NK-92 (cell line): ENCODE measurements at regions not wholly inside any gene's neighbourhood (a gene's known extent, or its start where the extent isn't known, plus 50 kb on each side); places are given as distances from the start of the nearest gene placed in this dataset.
"Not testable (repeated sequence)": the region's sequence is repeated elsewhere in the genome, so short reads cannot be mapped to it uniquely, and the experiment has no call there.

Experiments used
- DNase-seq: peaks from one replicate; lab custom pipeline; 2025; ENCODE audit not compliant: unreplicated experiment; lab: John Stamatoyannopoulos, UW

DNA sequence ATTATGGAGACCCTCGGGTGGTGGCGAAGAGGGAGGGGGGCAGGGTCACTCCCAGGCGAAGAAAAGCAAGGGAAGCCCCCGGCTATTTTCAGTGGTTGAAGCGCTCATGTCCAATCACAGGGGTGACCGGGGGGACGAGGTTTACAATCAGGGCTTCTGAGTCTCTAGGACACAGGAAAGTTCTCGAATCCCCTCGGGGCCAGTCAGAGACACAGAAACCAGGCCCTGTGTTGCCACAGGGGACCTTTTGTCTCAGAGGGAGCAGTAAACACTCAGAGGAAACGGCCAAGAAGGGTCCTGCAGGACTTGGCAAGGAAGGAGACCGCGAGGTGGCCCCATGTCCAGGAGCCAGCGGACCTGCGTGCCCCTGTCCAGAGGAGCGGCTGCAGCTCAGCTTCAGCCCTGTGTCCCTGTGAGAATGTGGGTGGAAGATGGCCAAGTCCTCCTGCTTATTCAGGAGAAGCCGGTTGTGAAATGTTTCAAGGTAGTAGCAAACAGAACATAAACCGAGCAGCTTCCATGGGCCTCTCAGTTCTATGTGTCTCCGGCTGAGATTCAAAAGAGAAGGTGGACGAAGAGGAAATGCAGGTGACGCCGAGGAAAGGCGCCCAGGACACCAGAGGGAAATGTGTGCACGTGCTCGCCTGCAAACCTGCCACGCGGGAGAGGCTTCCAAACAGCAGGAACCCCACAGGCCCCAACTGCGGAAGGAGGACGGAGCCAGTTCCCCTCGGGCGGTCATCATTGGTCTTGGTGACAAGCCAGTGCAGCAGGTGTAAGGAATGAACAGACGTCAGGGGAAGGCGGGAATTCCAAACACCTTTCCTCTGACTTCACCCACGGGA lies 357.6 kb downstream of the BRD1 start:
- DNase-seq: no peak

DNA sequence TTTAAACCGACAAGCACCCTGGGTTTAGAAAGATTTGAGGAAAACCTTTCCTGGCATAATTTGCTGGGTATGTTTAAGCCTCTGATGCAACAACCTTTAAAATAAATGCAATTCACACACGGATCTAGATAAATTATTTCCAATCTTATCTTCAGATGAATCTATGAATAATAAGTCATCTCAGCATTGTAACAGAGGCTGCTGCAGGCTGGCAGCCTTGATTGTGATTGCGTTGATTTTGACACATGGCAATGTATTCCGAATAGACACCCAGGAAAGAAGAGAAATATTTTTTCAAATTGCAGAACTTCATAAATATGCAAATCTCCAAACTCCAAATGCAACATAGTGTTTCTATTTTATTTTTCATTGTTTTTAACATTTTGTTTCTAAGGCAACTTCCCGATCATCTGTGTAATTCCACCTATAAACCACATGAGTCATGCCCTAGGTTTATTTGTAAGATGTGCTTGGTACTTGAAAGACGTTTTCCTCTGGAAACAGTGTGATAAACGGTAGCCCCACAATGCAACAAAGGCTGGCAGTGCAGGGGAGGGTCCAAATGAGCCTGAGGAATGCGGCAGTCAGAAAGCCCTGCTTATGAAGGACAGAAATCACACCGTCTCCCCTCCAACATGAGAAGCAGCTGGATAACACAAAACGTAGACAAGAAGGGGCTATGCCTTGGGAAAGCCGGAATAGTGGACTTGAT lies 359.0 kb downstream of the BRD1 start:
- no peak for DNase-seq

DNA sequence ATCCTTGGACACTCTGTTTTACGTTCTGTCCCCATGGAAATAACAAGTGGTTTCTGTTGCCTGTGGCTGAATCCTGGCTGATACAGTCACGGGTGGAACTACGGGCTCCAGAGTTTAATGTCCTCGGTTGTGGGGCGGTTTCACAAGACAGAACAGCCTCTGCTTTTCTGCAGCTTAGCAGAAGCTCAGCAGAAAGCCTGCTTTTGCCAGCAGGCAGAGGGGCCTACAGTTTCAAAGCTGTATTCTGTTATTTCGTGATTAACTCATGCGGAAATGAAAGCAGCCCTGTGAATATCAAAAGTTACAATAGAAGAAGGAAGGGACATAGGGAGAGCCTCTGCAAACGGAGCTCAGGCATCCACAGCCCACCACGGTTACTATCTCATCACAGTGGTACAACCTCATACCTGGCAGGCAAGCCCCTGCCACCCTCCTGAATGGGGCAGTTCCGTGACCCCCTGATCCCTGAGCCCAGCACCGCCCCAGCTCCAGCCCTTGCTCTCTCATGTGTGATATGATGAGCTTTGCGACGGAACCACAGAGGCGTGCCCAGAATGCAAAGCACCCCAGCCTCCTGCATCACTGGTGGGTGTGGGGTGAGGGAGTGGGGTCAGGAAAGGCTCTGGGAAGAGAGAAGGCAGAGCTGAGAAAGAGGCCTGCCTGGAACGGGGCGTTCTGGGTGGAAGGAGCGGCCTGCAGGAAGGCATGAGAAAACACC lies 360.6 kb downstream of the BRD1 start:
- no peak for DNase-seq

DNA sequence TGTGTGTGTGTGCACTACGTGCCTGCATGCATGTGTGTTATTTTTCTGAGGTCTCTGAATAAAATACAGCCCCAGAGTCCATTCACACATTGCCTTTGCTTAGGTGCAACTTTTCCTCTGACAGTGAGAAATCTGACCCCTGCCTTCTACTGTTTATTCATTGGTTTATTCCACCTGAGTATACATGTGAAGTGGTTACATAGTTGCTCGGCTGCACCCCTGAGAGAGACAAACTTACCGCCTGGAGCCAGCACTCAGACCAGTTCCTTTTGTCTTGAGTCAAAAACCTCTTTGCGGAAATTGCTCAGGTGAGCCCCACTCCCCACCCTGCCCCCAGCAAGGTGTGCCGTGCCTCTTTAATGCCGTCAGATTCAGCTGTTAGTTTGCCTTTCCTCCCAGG lies 363.6 kb downstream of the BRD1 start:
- DNase-seq: no peak

DNA sequence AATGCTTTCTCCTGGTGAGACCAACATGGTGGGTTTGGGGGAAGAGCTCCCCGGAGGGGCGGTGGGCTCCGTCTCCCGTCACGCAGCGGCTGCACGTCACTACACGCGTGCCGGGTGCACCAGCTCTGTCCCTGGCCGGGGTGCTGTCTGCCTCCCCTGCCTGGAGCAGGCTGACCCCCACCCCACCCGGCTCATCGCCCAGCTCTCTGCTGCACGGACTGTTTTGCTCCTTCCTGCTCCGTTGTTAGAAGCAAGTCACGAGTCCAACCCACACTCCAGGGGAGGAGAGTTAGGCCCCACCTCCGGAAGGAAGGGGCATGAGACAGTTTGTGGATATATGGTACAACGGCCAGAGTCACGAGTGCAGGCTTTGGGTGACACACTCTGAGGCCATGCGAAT lies 364.9 kb downstream of the BRD1 start:
- no peak for DNase-seq

DNA sequence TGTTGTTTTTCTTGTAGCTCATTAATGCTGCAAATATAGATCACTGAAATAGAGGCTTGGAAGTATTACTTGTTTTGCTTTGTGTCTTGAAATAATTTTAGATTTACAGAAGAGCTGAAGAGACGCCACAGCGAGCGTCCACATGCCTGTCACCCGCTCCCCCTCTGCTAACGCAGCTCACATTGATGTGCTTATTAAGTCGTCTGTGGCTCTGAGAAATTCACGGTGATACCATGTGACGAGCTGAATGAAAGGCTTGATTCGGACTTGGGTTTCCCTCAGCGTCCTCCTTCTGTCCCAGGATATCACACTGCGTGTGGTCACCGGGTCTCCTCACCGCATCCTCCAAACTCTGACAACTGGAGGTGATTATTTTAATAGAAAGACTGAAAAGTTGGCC lies 365.4 kb downstream of the BRD1 start:
- DNase-seq: no peak

DNA sequence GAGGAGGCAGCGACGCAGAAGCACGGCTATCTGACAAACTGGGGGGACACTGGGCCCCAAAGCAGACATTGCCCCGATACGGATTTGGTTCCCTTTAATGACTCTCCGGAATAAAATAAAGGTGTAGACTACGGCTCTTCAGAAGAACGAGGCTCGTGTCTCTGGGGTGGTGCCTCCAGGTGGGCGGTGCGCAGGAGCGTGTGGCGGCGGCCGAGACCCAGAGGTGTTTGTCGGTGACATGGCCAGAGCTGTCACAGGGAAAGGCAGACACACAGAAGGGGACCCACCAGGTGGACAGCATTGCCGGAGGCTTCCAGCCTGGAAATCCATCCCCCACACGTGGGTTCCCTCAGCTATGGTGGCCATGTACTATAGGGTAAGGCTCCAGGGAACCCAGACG lies 366.0 kb downstream of the BRD1 start:
- no peak for DNase-seq

DNA sequence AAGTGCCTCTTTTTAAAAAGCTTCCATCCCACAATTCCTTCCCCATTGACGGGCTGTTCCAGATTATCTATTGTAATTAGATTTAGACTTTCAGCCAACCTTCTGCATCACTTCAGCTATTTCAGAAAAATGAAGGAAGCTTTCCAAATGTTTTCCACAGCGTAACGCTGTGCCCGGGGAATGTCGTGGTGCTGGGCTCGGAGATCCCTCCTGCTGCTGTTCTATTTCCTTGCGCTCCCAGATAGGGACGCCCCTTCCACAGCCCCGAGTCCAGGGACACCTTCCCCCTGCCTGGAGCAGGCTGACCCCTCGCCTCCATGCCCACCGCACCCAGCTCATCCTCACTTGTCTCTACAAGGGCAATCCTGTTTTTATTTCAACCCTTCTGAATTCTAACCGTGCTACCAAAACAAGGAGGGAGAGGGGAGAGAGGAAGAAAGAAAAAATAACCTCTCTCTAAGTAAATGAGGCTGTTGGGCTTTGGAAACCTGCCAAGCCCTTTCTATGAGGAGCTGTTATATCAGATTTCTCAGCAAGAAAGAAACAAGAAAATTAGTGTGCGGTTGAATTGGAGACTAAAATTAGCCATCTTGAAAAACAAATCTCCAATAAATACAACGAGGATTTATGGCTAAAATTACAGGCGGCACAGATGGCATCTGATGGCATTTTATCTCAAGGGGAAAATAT lies 366.9 kb downstream of the BRD1 start:
- no peak for DNase-seq

DNA sequence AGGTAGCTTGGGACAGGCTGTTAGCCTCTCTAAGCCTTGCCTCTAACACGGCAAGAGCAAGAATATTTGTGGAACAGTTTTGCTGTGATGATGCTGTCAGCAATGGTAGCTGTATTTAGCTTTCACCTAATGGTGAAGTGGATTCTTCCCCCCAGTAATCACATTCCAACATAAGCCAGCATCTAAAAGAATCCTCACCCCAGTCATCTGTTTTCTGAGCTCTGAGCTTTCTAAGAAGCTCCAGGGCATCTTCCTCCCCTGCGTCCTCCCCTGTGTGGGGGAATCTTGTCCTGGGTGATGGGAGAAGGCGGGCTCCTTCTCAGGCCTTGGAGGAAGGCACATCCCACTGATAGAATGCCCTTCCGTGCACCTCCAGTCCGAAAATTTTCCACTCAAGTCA lies 367.6 kb downstream of the BRD1 start:
- no peak for DNase-seq

DNA sequence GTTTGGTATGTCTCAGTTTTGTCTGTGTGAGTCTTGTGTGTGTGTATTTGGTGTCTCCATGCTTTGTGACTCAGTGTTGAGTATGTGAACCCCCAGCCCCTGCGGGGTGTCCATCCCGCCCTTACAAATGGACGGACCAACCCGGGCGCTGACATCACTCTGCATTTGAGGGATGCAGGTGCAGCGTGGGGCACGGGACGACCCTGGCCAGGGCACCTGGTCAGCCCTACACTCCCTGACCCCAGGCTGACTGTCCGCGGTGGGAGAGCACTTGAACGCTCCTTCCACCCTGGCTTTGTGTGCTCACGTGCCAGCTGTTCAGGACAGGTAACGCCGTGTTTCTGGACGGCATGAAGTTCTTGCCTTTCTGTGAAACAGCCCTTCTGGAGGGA lies 369.0 kb downstream of the BRD1 start:
- DNase-seq: no peak

DNA sequence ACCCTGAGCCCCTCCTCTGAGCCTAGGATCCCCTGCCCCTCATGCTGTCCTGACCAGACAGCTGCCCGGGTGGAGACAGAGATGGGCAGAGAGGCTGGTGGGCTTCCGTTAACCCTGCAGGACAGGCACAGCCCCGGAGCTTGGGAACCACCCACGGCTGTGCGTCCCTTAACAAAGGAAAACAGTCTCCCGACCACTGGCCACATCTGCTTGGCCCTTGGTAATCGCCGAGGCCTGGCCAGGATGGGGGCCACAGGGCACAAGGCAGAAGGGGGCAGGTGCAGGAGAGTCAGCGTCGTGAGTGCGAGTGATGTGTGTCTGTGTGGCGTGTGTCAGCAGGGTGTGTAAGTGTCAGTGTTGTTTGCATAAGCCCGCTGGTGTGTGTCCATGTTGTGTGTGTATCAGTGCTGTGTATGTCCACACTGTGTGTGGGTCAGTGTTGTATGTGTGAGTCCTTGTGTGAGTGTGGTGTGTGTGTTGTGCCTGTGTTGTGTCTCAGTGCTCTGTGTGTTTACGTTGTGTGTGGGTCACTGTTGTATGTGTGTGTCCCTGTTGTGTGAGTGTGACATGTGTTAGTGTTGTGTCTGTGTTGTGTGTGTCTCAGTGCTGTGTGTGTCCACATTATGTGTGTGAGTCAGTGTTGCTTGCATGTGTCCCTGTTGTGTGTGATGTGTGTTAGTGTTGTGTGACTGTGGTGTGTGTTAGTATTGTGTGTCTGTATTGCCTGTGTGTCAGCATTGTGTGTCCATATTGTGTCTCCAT lies 369.5 kb downstream of the BRD1 start:
- no peak for DNase-seq

DNA sequence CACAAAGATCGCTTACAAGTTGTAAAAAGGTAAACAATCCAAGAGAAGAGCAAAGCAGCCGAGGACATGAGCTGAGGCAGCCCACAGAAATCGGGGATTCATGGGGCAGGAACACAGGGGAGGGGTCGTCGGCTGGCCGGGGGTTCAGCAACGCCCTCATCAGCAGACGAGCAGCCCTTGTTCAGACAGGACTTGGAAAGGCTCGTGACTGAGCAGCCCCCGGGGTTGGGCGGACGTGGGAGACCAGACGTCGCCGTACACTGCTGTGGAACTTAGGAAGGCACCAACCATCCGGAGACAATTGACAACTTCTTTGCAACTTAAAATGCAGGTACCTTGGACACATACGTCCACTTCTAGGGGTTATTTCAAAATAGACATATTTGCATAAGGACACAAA lies 370.5 kb downstream of the BRD1 start:
- no peak for DNase-seq

DNA sequence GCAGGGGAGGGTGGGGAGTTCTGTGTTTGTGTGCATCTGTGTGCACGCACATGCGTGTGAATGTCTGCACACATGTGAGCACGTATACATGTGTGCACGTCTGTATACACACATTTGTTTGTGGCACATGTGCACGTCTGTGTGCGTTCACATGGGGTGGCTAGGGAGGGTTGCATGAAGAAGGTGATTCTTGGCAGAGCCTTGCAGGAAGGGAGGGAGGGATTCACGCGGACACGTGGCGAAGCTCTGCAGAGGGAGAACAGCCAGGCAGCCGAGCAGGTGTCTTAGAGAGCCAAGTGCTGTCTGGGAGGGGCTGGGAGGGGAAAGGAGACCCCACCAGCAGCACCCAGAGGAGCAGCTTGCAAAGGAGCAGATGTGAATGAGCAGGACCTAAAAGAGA lies 372.1 kb downstream of the BRD1 start:
- no peak for DNase-seq

DNA sequence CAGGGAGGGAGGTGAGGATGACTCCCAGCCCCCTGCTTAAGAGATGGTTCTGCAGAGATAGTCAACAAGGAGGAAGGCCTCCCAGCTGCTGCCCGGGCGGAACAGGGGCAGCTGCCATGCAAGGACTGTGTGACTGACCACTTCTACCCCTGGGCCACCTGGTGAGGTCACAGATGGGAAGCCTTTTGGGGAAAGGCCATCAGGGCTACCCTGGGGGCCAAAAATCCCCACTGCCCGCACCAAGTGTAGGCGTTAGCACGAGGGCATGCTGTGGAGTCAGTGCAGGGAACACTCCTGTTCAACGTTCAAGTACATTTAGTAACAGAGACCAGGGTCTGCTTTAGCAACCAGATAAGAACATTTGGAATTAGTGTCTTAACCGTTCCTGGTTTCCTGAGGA lies 372.9 kb downstream of the BRD1 start:
- DNase-seq: no peak

DNA sequence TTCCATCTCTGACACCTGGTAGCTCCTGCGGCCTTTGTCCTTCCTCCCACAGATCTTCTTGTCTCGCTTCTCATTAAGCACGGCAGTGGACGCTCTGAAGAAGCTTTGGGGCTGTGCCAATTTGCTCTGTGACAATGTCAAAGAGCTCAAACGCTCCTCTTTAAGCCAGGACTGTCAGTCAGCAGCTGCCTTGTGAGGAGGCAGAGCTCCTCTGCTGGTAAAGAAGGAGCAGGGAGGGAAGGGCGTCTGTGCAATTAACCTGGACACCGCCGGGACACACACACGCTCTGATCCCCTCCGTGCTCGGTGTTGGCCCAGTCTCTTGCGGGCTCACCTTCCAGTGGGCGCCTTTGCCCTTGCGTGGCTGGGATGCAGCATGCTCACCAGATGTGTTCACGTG lies 373.9 kb downstream of the BRD1 start:
- no peak for DNase-seq

DNA sequence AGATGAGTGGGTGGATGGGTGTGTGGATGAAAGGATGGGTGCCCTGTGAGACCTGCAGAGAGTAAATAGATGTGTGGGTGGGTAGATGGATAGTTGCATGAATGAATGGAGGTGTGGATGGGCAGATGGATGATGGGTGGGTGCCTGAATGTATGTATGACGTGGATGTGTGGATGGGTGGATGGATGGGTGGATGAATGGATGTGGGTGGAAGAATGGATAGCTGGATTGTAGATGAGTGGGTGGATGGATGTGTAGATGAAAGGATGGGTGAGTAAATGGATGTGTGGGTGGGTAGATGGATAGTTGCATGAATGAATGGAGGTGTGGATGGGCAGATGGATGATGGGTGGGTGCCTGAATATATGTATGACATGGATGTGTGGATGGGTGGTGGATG lies 374.7 kb downstream of the BRD1 start:
- not testable (repeated sequence) for DNase-seq

DNA sequence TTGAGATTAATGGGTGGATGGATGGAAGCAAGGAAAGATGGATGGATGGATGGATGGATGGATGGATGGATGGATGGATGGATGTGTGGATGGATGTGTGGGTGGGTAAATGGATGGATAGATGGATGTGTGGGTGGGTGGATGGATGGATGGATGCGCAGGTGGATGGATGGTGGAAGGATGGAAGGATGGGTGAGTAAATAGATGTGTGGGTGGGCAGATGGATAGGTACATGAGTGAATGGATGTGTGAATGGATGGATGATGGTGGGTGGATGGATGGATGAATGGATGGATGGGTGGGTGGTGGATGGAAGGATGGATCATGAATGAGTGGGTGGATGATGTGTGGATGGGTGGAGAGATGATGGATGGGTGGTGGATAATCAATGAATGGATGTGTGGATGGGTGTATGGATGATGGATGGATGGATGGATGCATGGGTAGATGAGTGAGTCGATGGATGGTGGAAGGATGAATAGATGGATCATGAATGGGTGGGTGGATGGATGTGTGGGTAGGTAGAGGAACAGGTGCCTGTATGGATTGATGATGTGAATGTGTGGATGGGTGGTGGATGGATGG lies 375.2 kb downstream of the BRD1 start:
- DNase-seq: no peak

DNA sequence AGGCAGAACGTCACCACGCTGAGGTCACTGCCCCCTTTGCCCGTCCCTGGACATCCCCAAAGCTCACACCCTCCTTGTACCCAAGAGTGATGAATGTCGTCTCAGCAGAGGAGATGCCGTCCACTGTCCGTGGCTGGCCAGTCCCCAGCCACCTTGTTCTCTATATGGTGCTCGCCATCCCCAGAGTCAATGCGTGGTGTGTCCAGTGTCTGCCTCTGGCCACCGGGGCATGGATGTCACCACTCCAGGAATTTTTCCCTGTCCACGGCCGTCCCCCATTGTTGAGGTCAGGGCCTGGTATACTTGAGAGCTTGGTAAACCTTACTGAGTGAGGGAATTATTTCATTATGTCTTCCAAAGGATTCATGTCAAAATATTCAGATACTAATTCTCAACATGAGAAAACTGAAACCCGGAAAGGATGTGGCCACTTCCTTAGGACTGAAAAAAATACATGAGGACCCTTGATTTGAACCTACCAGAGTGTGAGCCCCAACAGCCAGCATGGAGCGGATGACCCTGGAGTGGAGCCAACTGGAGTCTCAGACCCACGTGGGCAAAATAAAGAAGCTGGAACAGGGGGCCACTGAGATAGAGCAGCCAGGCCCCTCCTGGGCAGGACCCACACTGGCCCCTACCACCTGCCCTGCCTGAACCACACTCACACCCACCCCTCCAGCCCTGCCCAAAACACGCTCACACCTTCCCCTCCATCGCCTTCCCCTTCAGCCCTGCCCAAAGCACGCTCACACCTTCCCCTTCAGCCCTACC lies 376.4 kb downstream of the BRD1 start:
- DNase-seq: no peak

DNA sequence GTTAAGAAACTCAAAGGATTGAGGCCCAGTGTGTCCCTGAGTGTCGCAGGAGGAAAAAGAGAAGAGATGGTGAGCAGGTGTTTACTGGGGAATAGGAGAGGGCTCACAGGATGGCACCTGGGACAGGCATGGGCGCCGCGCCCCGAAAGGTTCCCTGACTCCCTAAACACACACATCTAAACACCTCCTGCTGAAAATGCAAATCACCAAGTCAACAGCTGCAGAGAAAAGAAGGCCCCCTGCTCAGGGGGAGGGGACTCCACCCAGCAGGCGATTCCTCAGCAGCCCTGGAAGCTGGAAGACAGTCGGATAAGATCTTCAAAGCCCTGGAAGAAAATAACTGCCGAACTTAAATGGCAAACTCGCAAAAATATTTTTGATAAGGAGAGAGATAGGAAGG lies 377.2 kb downstream of the BRD1 start:
- DNase-seq: no peak
